ENCODE measurements at regions not wholly inside any gene's neighbourhood (a gene's known extent, or its start where the extent isn't known, plus 50 kb on each side); places are given as distances from the start of the nearest gene placed in this dataset.

DNA sequence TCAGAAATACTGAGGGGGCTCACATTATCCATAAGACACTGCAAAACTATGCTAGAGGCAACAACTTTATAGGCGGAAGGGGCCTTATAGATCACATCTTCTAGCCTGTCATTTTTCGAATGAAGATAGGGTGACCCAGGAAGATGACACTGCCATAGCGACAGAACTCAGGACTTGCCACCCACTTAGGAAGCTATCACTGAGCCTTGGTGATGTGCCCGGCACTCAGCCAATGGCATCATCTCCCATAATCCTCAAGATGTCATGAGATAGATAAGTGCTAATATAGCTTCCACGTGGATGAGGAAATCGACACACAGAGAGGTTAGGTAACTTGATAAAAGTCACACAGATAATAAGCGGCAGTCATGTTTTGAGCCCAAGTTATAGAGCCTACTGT lies 346.6 kb downstream of the DHX15 start:
- TF ChIP-seq, protein P1, sequence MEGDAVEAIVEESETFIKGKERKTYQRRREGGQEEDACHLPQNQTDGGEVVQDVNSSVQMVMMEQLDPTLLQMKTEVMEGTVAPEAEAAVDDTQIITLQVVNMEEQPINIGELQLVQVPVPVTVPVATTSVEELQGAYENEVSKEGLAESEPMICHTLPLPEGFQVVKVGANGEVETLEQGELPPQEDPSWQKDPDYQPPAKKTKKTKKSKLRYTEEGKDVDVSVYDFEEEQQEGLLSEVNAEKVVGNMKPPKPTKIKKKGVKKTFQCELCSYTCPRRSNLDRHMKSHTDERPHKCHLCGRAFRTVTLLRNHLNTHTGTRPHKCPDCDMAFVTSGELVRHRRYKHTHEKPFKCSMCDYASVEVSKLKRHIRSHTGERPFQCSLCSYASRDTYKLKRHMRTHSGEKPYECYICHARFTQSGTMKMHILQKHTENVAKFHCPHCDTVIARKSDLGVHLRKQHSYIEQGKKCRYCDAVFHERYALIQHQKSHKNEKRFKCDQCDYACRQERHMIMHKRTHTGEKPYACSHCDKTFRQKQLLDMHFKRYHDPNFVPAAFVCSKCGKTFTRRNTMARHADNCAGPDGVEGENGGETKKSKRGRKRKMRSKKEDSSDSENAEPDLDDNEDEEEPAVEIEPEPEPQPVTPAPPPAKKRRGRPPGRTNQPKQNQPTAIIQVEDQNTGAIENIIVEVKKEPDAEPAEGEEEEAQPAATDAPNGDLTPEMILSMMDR (IDR thresholded peaks at IDR 0.05) = no peak

DNA sequence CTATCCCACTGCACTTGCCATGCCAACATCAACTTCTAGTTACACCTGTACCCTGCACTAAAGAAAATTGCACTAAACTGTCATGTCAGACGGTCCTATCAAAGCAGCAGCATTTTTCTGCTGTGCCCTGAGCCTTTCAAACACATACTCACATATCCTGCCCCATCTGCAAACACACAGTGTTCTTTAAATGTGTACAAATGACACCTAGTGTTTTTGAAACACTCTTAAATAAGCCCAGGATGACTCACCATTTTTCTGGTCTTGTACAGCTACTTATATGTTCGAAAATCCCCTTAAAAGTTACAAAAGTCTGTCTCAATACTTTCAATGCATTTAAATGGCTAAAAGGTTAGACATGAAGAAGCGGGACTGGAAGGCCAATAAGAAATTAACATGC lies 346.7 kb upstream of the PPARGC1A start:
- TF ChIP-seq, protein P1 (IDR thresholded peaks at IDR 0.05) = no peak

DNA sequence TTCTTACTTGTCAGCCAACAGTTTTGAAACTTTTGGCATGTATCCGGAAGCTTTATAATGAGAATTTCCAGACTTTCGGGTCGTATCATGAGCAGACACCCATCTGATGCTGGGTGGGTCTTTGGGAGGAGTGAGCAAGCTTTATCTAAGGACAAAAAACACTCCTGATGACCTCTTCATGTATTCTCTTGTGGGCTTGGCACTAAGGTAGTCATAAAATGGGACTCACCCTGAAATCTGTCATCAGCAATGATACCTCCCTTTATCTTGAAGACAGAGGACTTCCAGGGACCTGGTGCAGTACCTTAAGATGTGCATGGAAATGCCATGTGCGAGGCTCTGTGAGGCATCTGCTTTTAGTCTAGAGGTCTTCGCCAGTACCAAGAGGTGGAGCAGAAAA lies 346.3 kb upstream of the PPARGC1A start:
- TF ChIP-seq, protein P1 (IDR thresholded peaks at IDR 0.05) = no peak

DNA sequence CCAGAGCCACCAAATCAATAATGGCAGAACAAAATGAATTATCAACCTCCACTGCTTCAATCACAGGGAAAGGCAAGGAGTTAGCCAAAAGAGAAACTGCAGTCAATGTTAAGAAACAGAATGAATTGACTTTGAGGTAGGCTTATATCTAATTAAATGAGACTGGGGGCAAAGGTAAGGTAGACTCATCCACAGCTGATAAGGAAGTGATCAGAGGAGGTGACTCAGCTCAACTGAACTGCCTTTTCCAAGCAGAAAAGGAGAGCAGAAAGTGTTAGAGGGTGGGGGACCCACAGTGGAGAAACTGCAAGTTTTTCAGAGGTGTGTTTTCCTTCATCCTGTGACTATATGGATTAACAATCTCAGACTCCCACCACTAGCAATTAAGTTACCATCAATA lies 345.8 kb upstream of the PPARGC1A start:
- TF ChIP-seq, protein P1 (IDR thresholded peaks at IDR 0.05) = no peak

DNA sequence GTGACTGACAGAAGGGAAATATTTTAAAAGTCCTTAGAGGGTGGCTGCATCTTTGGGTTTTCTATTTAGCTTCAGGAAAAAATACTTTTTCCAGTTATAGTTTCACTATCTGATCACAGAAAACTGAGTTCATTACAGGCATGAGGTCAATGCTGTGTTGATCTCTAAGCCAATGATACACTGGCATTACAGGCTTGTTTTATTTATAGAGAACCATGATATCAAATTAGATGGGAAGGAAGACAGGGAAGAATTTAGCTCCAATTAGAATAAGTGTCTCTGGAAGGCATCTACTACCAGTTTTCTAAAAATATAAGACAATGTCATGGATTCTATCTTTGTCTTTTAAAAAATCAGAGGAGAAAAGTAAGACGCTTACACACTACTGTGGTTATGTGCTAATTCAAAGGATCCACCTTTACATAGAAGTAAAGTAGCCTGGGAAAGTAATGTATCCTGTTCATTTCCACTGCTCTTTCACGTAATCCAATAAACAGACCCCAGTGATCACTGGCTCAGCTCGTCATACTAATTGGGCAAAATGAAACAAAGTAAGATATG lies 344.5 kb upstream of the PPARGC1A start:
- TF ChIP-seq, protein P1 (IDR thresholded peaks at IDR 0.05) = no peak

DNA sequence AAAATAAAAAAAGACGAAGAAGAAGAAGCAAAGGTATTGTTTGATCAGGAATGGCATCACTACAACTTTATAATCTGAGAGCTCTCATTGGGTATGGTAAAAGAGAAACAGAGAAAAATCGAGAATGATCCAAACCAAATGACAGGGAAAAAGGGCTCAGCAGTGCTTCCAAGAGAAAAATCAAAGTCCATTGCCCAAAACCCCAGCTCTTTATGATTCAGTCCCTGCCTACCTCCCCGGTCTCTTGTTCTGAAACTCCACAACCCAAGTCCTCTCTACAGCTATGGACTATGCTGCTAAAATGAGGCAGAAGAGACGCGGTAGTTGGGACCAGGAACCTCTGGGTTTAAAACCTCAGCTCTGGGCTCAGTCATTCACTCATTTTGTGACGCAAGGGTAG lies 341.1 kb upstream of the PPARGC1A start:
- TF ChIP-seq, protein P1 (IDR thresholded peaks at IDR 0.05) = no peak

DNA sequence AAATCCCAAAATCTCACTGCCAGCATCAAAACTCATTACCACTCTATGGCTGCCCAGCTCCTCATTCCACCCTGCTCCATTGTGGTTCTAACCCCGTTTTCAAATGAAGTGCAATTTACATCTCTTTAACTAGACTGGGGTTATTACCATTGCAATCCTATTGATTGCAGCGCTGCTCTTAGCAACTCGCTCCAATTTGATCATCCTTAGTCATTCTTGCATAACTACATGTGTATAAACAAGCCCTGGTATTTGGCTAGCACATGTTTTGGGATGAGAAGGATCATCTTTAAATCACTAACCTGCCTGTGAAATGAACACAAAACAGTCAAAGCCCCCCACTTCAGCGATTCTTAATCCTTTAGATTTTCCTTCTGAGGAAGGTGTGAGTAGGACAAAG lies 340.1 kb upstream of the PPARGC1A start:
- TF ChIP-seq, protein P1 (IDR thresholded peaks at IDR 0.05) = no peak

DNA sequence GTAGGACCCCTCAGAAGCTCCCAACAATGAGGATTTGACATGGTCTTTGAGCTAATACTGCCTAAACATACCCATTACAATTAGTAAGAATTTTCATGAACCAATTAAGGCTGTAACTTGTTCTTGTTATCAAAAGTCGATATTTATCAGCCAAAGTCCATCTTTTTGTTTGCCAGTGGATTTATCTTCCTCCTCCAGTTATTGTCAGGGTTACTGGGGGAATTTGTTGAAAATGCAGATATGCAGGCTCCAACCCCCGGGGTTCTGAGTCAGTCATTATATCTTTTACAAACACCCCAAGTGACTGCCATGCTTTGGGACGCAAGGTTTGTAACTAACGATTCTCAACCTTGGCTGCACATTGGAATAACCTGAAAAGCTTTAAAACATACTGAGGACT lies 338.8 kb upstream of the PPARGC1A start:
- TF ChIP-seq, protein P1 (IDR thresholded peaks at IDR 0.05) = no peak
